Activated CD4-positive, alpha-beta T cell treated with anti-CD3 and anti-CD28 coated beads, Interleukin-2, Interleukin-6, amounts not matched to agents 100 ng/mL and 50 ng/mL, durations not matched to agents 16 hours and 8 hours (primary cell): ENCODE measurements at regions not wholly inside any gene's neighbourhood (a gene's known extent, or its start where the extent isn't known, plus 50 kb on each side); places are given as distances from the start of the nearest gene placed in this dataset.

Experiments used
- DNase-seq: peaks from one replicate; pipeline ENCODE4 v3.0.0-alpha.2; 2020

GRCh38 chr11:38246451-38246850, 1648.4 kb upstream of the RAG2 start:
- no peak for DNase-seq

DNA sequence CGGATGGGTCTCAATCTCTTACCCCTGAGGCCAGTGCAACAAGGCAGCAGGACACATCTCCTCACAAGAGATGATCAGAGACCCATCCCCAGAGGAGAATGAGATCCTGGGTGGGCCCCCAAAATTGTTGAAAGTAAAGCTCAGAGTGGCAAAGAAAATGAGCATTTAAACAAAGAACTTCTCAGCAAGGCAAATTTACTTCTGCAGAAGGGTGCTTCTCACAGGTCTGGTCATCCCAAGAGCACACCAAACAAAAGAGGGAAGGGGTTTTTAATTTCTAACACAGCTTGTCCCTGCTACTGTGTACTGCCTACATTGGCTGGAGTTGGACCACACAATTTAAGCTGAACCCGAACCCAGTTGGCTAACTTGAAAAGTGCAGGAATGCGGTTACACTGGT, 1628.6 kb upstream of the RAG2 start:
- DNase-seq, result no peak

GRCh38 chr11:38221295-38221694, 1623.3 kb upstream of the RAG2 start:
- no peak for DNase-seq

GRCh38 chr11:38219636-38220035, 1621.6 kb upstream of the RAG2 start:
- DNase-seq, result no peak

GRCh38 chr11:38208951-38209350, 1610.9 kb upstream of the RAG2 start:
- DNase-seq, result no peak

DNA sequence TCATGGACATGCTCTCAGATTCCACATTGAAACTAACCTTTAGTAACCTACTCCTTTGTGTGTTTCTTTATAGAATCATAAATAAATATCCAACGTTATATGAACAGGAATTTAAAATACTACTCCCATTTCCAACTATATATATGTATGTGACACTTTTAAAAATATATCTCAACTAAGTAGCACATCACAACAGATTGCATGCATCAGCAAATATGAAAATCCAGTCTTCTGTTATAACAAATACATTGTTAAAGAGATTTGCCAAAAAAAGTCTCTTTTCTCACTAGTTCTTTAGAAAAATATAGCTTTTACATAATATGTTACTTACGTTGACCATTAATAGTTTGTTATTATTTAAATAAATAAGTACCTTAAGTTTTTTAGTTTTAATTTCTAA, 1608.6 kb upstream of the RAG2 start:
- no peak for DNase-seq

GRCh38 chr11:38191101-38191500, 1593.1 kb upstream of the RAG2 start:
- no peak for DNase-seq

GRCh38 chr11:38182126-38182866, 1584.3 kb upstream of the RAG2 start:
- no peak for DNase-seq

- no peak for DNase-seq
Measured at GRCh38 chr11:38176686-38177322, 1578.8 kb upstream of the RAG2 start.

- no peak for DNase-seq
Measured at GRCh38 chr11:38173676-38174075, 1575.6 kb upstream of the RAG2 start.

DNA sequence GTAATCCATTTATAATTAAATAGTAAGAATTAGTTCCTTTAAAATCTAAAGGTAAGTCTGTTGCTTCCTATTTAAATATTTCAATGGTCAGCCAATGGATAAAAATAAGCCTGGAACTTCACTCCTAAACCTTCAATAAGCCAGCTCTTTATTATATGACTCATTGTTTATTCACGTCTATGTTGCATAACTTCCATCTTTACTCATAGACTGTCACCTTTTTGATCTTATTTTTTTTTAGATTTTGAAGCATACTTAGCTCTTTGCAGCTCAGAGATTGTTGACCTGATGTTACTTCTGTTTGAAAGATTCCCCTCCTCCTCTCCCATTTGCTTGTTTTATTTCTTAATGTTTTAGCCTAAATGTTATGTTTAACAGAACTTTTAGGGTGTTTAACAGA, 1571.2 kb upstream of the RAG2 start:
- no peak for DNase-seq

GRCh38 chr11:38163526-38163925, 1565.5 kb upstream of the RAG2 start:
- DNase-seq, result no peak

- DNase-seq, result no peak
Measured at GRCh38 chr11:38160433-38160832, 1562.4 kb upstream of the RAG2 start.

DNA sequence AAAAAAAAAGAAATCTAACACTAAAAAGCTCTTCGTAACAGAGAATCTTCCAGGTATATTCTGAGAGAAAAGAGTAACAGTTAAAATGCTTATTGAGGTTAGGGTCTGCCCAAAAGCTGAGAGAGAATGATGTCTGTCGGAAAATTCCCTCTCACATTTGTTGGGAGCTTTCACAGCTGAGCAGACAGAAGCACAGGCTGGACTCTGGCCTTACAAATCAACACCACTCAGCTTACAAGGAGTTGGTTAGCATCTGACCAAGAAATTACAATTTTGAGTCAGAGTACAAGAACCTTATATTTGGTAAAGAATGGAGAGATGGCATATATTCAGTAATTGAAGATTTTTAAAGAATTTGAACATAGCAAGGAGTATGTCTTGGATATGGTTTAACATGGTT, 1561.0 kb upstream of the RAG2 start:
- no peak for DNase-seq

- DNase-seq, result no peak
Measured at GRCh38 chr11:38156495-38157146, 1558.6 kb upstream of the RAG2 start.

GRCh38 chr11:38155856-38156255, 1557.8 kb upstream of the RAG2 start:
- DNase-seq, result no peak

GRCh38 chr11:38153985-38154384, 1555.9 kb upstream of the RAG2 start:
- DNase-seq, result no peak

- DNase-seq, result no peak
Measured at GRCh38 chr11:38143852-38144251, 1545.8 kb upstream of the RAG2 start.

DNA sequence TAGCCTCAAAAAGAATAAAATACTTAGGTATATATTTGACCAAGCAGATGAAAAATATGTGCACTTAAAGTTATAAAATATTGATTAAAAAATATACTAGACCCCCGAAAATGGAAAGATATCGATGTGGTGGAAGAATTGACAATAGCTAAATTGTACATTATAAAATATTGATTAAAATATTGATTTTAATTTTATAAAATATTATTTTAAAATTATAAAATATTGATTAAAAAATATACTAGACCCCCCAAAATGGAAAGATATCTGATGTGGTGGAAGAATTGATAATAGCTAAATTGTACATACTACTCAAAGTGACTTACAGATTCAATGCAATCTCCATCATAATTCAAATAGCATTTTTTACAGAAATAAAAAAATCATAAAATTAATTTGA, 1540.9 kb upstream of the RAG2 start:
- DNase-seq, result no peak

DNA sequence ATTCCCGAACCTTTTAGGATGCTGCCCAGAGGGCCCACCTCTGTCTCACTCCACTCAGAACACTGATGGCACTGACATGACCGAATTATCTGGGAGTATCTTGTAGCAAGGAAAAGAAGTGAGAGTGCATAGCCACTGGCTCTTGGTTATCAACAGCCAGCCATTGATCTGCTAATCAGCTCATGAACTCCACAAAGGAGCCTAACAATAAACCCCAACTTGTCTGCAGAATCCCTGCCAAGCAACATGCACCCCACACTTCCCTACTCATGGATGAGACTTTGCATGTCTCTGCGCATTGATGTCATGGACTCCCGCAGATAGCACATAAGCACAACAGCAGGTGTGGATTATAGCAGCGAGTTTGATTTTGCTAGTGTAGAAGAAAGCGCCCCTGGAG, 1538.9 kb upstream of the RAG2 start:
- no peak for DNase-seq

- DNase-seq, result no peak
Measured at GRCh38 chr11:38131535-38131934, 1533.5 kb upstream of the RAG2 start.

DNA sequence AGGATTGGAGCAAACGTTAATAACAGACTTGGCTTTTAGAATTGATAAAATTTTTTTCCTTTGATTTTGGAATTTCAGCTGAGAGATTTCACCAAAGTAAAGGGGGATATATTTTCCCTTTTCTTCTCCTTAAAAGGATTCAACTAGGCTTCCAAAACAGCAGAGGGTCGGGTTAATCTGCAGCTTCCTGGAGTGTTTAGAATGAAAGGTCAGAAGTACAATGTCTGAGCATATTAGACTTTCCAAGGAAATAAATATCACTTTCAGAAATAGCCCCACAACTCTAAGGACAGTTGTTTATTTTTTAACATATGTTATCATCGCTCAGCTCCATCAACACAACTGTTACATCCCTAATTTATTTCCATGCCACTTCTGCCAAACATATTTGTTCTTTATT, 1532.9 kb upstream of the RAG2 start:
- DNase-seq, result no peak

GRCh38 chr11:38130514-38130913, 1532.5 kb upstream of the RAG2 start:
- no peak for DNase-seq

DNA sequence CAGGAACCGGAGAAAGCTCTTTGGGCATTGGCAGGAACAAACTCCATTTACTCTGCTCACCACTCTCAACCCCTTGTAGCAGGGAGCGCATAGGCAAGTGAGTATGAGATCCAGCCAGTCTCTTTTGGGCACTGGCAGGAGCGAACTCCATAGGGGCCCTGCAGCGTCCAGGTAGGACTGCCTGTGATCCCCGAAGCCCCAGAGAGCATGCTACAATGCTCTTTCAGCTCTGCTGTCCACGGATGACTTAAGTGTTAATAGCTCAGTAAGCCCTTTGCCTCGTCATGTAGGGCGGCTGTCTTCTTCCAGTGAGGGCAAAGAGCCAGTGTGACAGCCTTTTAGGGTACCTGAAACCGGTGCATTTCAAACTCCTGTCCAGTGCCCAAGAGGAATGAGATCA, 1525.6 kb upstream of the RAG2 start:
- no peak for DNase-seq
